Fibroblast of the conjunctiva (primary cell): ENCODE measurements at regions not wholly inside any gene's neighbourhood (a gene's known extent, or its start where the extent isn't known, plus 50 kb on each side); places are given as distances from the start of the nearest gene placed in this dataset.

Source experiments
- DNase-seq: peaks from one replicate; pipeline ENCODE4 v3.0.0-alpha.2; 2010; ENCODE audit warnings: low read depth

- no peak for DNase-seq
Measured at GRCh38 chr2:123128951-123129350, 896.1 kb upstream of the CNTNAP5 start.

GRCh38 chr2:123136419-123136818 is 888.7 kb upstream of the CNTNAP5 start:
- no peak for DNase-seq

GRCh38 chr2:123144082-123144481 is 881.0 kb upstream of the CNTNAP5 start:
- no peak for DNase-seq

- DNase-seq: no peak
Measured at GRCh38 chr2:123153041-123153440, 872.0 kb upstream of the CNTNAP5 start.

- no peak for DNase-seq
Measured at GRCh38 chr2:123154195-123154594, 870.9 kb upstream of the CNTNAP5 start.

GRCh38 chr2:123157016-123157415 is 868.1 kb upstream of the CNTNAP5 start:
- no peak for DNase-seq

- no peak for DNase-seq
Measured at GRCh38 chr2:123162400-123163016, 862.6 kb upstream of the CNTNAP5 start.

GRCh38 chr2:123163398-123163797 is 861.7 kb upstream of the CNTNAP5 start:
- DNase-seq: no peak

- no peak for DNase-seq
Measured at GRCh38 chr2:123164216-123164615, 860.9 kb upstream of the CNTNAP5 start.

- DNase-seq: no peak
Measured at GRCh38 chr2:123165616-123166015, 859.5 kb upstream of the CNTNAP5 start.

- no peak for DNase-seq
Measured at GRCh38 chr2:123179526-123179925, 845.6 kb upstream of the CNTNAP5 start.

- no peak for DNase-seq
Measured at GRCh38 chr2:123195957-123196356, 829.1 kb upstream of the CNTNAP5 start.

GRCh38 chr2:123200035-123200434 is 825.1 kb upstream of the CNTNAP5 start:
- no peak for DNase-seq

GRCh38 chr2:123207245-123207644 is 817.8 kb upstream of the CNTNAP5 start:
- DNase-seq: no peak

GRCh38 chr2:123209202-123209601 is 815.9 kb upstream of the CNTNAP5 start:
- DNase-seq: no peak

- DNase-seq: no peak
Measured at GRCh38 chr2:123211181-123211580, 813.9 kb upstream of the CNTNAP5 start.

- DNase-seq: no peak
Measured at GRCh38 chr2:123245156-123245555, 779.9 kb upstream of the CNTNAP5 start.

- no peak for DNase-seq
Measured at GRCh38 chr2:123258877-123259539, 766.1 kb upstream of the CNTNAP5 start.

GRCh38 chr2:123262856-123263255 is 762.2 kb upstream of the CNTNAP5 start:
- no peak for DNase-seq

GRCh38 chr2:123283431-123283830 is 741.7 kb upstream of the CNTNAP5 start:
- no peak for DNase-seq

GRCh38 chr2:123303731-123304130 is 721.4 kb upstream of the CNTNAP5 start:
- DNase-seq: no peak
